Left lobe of liver (tissue), 2 donors: ENCODE measurements at regions not wholly inside any gene's neighbourhood (a gene's known extent, or its start where the extent isn't known, plus 50 kb on each side); places are given as distances from the start of the nearest gene placed in this dataset.

Experiments used
- ATAC-seq: fragments of 200-7000 bp; cut with Tn5 transposase; one replicate; pipeline ENCODE4 v1.9.1; 2020; ENCODE audit warnings: mild to moderate bottlenecking, moderate library complexity
- DNase-seq: peaks from one replicate; pipeline ENCODE4 v3.0.0-alpha.2; 2020; ENCODE audit warnings: low spot score
- donor health status: DM: no; HTN: no; CAD: no; lungs with moderate emphysema.
- donor health status: DM: no; HTN: yes; CAD: no.

DNA sequence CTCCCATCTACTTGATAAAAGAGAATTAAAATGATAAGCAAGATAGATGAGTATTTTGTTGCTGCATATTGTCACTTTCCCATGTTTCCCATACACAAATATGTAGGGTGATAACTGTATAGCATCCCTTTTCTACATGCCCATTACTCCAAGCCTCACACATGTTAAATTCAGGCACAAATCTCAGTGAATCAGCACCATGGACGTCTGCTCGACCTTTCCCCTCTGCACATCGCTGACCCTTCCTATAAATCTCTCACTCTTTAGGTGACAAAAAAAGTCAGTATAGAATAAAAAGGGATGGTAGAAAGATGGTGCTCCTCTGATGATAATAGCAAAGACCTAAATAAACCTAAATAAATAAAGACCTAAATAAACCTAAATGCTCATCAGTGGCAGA, 1097.7 kb upstream of the C9orf72 start:
- DNase-seq (no peak), ATAC-seq (no peak)

DNA sequence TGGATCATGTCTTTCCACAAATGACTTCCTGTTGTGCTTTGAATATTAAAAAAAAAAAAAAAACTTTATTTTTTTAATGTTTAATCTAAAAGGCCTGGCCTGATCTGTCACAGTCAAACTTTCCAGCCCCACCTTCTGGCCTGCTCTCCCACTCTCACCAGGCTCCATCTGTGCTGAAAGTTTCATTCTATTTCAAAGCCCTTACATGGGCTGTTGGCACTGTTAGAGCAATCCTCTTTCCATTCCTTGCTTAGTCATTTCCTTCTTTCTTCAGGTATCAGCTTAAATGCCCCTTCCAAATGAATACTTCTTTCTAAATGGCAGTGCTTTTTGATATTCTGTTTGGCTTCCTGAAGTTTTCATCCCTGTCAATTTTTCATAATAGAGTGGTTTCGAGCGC, 1104.8 kb upstream of the C9orf72 start:
- DNase-seq, result no peak
- no peak for ATAC-seq

DNA sequence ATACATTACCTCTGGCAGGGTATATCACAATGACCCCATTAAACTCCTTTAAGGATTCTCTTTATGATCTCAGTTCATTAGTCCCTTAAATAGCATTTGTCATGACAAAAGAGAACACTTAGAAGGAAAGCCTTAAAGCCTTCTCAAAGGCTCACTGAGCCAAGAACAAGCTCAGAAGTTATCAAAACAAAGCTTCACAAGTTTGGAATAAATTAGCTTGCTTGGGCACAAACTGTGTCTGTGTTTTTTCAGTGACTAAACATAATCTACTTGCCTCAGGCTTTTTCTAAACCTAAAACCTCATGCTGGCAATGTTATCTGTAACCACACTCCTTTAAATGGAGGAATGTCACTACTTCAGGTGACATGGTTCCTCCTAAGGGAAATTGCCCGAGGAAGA, 1114.9 kb upstream of the C9orf72 start:
- DNase-seq (no peak), ATAC-seq (no peak)

DNA sequence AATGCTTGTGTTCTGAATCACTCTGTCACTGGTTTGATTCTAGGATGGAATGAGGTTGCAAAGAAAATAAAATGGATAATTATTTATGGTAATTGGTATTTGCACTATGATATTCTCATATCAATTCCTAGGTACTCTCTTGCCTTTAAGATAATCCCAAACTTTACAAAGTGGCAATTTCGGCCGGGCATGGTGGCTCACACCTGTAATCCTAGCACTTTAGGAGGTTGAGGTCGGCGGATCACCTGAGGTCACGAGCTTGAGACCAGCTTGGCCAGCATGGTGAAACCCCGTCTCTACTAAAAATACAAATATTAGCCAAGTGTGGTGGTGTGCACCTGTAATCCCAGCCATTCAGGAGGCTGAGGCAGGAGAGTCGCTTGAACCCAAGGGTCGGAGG, 1118.7 kb upstream of the C9orf72 start:
- DNase-seq (no peak), ATAC-seq (no peak)

DNA sequence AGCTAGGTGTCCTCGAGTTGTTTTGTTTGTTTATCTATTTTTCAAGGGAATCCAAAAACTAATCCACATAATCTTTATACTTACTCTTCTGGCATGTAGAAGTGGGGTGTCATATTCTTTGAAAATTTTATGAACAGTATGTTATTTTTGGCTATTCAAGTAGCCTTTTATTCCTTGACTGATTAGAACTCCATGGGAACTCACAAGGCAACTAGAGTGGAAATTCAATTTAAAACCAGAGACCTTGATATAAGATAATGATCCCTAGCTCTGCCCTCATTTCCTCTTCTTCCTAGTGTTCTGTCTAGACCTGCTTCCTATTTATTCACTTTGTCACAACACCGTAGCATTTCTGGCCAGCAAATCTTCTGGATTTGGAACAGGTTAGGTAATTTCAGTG, 1123.7 kb upstream of the C9orf72 start:
- DNase-seq, result no peak
- ATAC-seq, result no peak

DNA sequence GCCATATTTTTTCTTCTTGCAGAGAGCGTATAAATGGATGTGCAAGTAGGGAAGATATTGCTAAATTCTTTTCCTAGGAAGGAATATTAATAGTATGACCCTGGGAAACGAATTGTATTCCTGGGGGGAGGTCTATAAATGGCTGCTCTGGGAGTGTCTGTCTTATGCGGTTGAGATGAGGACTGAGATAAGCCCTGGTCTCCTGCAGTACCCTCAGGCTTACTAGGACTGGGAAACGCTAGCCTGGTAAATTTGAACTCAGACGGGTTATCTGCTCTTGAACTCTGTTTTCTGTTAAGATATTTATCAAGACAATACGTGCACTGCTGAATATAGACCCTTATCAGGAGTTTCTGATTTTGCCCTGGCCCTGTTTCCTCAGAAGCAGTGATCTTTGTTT, 1126.4 kb upstream of the C9orf72 start:
- ATAC-seq, result no peak

DNA sequence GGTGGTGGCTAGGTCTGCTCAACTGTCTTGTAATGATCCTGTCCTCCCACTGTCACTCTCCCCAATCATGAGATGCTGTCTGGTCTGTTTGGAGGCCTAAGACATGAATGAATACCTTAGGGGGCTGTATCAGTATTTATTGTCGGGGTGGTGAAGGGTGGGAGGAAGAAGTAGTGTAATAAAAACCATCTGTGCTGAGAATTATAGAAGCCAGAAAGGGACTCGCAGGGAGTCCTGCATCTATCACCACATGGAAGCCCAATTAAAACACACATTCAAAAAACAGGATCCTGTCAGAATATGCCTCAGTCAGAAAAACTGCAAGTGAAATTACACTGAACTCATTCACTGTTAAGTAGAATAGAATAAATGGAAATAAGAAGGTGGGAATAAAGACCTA, 1134.3 kb upstream of the C9orf72 start:
- no peak for ATAC-seq
- DNase-seq, result no peak

More for the DNA sequence above, 1126.4 kb upstream of the C9orf72 start:
- no peak for DNase-seq

DNA sequence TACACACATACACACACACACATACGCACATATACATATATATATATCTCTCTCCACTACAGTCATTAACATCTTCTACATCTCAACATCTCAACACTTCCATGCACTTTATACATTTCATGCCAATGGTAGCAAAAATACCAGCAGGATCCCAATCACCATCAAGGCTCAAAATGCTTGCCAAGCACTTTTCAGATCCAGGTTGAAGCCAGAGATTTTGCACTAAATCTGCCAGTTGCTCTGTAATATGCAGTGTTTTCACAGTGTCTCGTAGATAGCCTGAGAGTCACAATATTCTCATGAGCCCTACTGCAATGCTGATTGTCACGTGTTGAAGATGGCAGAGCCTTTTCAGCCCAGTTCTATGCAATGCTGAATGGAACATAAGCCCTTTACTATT, 1140.9 kb upstream of the C9orf72 start:
- no peak for ATAC-seq
- DNase-seq, result no peak

DNA sequence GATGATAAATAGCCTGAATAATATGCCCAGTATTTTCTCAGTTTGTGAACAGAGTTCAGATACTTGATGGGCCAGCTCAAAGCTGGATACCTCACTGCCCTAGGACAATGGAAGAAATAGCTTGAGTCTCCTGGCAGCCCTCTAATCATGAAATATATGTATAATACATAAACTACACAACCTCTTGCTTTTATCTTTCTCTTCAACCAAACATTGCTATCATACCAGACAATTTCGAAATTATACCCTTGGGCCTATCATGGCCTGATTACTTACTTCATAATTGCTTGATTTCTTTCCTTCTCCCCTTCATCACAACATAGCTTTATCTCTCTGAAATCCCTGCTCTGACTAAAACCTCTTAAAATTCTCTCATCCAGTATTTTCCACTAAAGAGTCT, 1144.9 kb upstream of the C9orf72 start:
- ATAC-seq (no peak), DNase-seq (no peak)

DNA sequence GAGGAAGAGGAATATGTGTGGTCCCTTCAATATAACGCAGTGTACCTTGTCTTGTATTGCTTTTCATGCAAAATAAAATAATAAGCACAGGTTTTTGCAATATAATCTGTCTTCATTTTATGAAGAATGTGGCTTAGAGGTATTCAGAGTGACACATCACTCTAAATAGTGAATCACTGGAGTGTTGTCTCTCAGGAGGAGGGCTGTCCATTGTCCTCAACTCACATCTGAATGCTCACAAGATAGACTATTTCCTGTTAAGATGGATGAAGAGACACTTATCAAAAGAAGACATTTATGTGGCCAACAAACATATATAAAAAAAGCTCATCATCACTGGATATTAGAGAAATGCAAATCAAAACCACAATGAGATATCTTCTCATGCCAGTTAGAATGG, 1147.5 kb upstream of the C9orf72 start:
- ATAC-seq, result no peak
- no peak for DNase-seq

DNA sequence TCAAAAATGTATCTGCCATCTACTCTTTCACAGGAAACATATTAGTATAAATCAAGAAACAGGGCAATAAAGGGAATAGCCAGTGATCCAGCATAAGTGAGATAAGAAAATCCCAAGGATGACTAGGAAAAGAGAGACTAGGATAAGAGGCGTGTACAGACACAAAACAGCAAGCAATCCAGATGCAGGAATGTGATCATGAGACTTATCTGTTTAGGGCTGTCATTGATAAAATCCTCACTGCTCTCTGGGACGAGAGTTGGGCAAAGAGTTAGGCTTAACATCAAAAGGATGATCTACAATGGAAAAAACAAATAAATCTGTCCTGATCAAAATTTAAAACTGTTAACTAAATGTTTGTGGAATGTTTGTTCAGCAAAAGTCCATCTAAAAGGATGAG, 1156.8 kb upstream of the C9orf72 start:
- no peak for ATAC-seq
- DNase-seq, result no peak

DNA sequence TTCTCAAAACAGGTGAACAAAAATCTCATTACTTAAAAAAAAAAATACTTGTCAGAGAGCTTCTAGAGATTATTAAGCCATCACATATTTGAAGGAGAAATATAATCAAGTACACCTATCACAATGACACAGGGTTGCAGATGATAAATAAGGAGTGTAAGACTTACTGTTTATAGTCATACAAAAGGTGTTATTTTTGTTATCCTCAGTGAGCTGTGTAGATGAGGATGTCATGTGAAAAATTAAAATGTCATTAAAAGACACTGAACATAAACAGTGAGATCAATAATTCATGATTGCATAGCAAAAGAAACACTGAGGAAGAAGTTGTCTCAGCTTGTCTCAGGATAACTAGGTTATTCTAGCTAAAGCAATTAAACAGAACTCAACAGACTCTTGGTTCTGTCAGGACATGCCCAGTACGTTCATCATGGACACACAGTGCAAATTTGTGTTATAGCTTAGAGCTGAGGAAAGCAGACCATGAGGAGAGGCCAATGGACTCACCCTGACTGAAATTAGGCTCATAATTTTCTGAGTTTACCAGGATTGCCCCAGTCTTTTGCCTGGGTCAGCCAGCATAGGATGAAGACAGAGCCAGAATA, 1162.6 kb upstream of the C9orf72 start:
- DNase-seq (no peak), ATAC-seq (no peak)

DNA sequence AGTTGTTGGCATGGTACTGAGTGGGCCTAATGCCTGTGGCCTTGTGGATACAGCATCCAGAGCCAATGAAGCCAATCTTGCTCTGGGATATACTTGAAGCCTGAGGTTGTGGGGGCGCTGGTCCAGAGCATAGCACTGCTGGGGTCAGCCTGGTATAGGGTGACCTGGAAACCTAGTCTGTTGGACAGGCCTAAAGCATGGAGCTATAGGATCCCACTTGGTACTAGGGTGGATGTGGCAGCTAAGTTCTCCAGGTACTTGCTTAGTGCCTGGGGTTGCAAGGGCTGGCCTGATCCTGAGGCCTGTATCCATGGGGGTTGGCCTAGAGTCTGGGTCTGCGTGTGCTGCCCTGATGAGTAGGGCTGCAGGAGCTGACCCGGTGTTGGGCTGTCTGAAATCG, 1168.2 kb upstream of the C9orf72 start:
- DNase-seq (no peak), ATAC-seq (no peak)

DNA sequence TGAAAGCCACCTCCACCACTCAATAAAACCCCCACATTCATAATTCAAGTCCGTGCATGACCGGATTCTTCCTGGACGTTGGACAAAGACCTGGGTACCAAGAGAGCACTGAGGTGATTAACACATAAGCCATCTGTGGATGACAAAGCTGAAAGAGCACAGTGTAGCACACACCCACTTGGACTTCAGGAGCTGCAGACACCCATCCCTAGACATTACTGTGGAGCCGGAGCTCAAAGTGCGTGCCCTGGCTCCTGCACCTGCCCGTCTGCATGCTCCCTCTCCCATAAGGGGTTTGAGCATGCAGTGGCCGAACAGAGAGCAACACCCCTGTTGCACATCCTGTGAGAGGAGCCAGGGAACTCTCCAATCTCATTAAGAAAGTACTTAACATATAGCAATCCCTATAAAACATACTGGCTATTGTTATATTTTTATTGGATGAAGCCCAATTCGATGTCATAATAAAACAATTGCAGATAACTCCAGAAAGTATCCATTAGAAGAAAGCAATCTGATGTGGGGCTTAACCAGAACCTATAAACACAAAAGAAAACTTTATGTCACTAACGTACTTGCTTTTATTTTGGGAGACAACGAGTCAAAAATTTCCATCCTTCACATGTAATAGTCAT, 1174.2 kb upstream of the C9orf72 start:
- no peak for DNase-seq
- ATAC-seq, result no peak

DNA sequence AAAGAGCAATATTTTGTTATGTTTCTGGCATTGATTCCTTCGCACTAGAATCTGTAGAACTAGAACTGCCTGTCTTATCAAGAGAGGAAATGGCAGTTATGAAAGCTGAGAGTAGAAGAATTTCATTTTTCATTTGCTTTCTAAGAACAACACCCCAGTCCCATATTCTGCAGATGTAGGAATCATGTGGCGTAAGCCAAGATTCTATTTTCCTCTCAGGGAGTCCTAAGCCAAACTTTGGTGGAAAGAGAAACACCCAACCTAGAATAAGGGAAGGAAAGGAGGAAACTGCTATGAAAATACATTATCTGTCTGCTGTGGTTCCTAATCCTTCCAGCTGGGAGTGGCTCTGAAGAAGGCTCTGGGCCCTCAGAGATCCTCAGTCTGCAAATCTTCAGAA, 1176.9 kb upstream of the C9orf72 start:
- no peak for ATAC-seq
- DNase-seq, result no peak

DNA sequence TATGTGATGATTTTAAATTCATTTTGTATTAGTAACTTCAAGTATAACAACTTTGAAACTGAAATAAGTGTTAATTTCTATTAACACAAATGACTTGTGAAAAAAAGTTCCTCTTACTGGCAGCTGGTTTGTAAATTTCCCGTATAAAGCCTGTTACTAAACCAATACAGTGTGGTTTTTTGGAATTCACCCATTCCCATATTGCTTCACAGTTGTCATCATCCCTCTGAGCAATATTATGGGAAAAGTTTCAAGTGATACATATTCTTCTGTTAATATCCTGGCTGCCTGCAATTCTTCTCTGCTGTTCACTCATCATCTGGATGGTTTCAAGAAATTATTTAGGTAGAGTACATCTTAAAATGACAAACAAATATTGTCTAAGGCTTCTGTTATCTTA, 1185.1 kb upstream of the C9orf72 start:
- no peak for ATAC-seq
- no peak for DNase-seq

DNA sequence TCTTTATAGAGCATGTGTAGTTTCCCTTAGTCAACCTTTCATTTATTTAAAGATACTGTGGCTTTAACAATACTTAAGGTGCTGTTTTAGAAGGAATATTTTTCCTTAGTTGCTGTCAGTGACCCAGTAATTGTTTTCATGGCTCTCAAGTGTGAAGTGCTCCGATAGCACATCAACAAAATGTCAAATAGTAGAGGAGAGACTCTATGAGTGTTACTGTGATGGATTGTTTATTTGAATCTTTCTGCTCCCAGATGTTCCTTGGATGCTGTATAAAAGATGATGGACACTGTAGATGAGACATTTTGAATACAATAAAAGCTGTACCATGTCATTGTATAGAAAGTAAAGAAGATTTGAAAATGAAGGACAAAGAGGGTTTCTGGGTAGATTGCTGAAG, 1185.7 kb upstream of the C9orf72 start:
- no peak for ATAC-seq
- no peak for DNase-seq

DNA sequence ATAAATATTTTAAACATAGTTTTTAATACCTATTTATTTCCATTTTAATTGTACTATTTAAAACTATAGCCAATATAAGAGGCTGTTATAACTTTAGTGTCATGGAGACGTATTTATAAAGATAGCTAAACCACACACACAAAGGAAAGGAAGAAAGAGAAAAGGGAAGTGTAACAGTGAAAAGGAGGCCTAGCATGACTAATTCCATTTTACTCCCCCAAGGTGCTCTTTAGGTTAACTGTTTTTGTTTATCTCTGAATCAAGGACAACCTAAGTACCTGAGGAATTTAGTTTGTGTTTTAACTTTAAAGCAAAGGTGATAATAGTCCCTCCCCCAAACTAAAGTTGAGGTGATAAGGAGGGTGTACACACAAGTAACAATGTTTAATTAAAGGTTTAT, 1188.9 kb upstream of the C9orf72 start:
- DNase-seq, result no peak
- no peak for ATAC-seq

DNA sequence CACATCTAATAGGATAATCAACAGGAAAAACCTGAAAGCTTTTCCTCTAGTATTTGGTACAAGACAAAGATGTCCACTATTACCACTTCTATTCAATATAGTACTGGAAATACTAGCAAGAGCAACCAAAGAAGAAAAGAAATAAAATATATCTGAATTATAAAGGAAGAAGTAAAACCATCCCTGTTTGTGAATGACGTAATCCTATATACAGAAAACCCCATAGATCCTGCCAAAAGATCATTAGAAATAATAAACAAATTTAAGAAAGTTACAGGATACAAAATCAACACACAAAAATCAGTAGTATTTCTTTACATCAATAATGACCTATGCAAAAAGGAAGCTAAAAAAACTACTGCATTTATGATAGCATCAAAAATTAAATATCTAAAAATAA, 1191.3 kb upstream of the C9orf72 start:
- no peak for ATAC-seq
- no peak for DNase-seq

DNA sequence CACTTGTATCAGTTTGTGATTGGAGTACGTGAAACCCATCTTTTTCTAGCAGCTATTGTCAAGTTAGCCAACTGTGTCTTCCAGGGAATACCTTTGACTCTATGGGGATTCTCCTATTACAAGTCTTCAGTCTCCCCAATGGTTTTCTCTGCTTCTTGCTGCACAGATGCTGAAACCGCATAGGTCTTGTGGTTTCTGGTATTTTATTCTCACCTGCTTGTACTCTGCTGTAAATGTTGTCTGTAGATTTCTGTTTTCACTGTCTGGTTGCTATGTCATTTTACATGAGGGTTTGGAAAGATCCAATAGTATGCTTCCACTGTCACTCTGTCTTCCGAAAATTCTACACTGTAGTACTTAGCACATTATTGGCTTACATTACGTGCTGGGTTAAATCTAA, 1196.9 kb upstream of the C9orf72 start:
- DNase-seq (no peak), ATAC-seq (no peak)

DNA sequence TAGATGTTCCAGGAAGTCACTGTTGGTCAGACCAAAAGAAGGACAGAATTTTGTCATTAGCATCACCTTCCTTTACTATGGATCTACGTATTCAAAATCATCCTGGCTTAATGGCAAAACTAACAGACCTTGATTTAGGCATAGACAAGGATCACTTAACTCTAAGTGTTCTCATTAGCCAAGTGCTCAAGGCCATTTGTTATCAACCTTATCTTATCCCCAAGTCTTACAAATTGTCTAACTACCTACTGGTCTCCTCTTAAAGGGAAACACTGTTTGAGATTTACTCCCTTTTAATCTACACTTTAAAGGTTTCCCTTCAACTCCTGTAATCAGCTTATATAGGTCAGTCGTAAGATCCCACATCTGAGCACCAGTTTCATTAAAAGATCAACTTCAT, 1197.5 kb upstream of the C9orf72 start:
- ATAC-seq (no peak), DNase-seq (no peak)

DNA sequence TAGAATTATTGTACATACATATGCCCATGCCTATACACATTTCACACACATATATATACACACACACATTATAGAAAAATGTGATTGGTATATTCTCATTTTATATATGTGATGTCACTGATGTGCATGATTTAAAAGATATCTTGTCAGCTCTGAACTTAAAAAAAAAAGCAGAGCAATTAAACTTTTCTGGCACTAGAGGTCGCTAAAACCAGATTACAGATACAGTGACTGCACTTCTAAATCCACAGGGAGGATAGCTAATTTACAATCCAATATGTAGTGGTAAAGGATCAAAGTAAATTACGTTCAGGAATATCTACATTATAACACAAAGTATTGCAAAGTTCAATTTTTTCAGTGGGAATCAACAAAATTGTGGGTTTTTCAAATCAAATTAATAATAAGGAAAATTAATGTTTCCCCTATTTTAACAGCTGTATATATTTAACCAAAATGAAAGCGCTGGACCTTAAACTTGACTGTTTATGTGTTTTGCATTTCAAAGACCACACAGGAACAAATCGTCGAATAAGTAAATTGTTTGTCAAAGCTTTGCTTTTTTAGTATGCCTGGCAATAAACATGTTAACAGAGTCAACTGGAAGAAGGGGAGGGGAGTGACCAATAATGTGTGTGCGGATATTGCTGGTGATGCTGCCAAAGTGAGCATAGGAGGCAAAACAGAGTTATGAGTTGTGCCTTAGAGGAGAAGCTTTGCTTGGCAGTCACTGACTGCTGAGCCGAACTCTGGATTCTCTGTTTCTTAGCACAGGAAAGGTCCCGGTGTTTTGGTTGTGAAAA, 1201.4 kb upstream of the C9orf72 start:
- peak; percentile 72 for ATAC-seq
- no peak for DNase-seq

DNA sequence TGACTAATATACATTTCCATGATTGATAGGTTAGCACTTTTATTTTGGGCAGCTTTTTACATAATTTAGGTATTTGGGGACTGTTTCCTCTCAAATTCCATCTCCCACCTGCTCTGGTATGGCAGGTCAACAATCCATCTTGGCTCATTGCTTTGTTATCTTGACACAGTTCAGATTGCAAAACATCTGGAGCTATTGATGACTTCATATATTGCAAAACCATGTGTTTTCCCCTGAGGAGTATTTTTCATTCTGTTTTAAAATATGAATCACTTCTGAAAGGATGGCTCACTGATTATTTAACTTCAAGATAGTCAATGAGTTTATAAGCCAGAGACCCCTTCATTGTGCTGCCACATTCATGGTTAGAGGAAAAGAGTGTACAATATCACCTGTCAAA, 1206.0 kb upstream of the C9orf72 start:
- ATAC-seq, result no peak
- DNase-seq, result no peak
